HG03135 (cell line): ENCODE measurements at regions not wholly inside any gene's neighbourhood (a gene's known extent, or its start where the extent isn't known, plus 50 kb on each side); places are given as distances from the start of the nearest gene placed in this dataset.
A peak's percentile ranks its signal among the peaks of the same experiment; 100 is the strongest.
"Not testable (repeated sequence)": the region's sequence is repeated elsewhere in the genome, so short reads cannot be mapped to it uniquely, and the experiment has no call there.

ENCODE experiments used
- ATAC-seq: cut with Tn5 transposase; IDR thresholded peaks from one replicate; pipeline ENCODE4 v1.9.1; 2021; ENCODE audit warnings: mild to moderate bottlenecking, moderate library complexity; ENCODE audit not compliant: unreplicated experiment

- peak; percentile 28 for ATAC-seq
Measured at GRCh38 chr4:184282251-184282713, 64.6 kb upstream of the ENPP6 start.

- peak; percentile 27 for ATAC-seq
Measured at GRCh38 chr4:184281231-184282139, 63.8 kb upstream of the ENPP6 start.

DNA sequence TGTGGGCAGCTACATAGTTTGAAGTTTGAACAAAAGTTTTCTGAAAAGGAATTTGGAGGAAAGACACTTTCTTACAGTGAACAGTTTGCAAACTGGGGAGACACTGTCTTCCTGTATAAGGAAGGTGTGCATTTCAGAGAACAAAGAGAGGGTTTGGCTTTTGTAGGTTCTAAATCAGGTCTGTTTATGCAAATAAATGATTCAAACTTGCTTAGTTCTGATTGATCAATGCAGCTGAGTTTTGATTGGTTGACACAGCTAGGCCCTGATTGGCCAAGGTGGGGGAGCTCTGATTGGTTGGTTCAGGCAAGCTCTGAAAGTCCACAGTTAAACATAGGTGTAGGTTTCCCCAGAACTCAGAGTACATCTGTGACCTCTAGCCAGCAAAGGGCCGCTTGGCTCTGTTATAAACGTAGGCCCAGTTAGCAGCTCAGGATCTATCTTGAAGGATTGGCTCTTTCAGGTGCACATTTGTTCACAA, 63.0 kb upstream of the ENPP6 start:
- ATAC-seq: peak; percentile 37

- ATAC-seq: no peak
Measured at GRCh38 chr4:184280137-184280536, 62.5 kb upstream of the ENPP6 start.

- ATAC-seq: no peak
Measured at GRCh38 chr4:184279496-184280061, 61.9 kb upstream of the ENPP6 start.

DNA sequence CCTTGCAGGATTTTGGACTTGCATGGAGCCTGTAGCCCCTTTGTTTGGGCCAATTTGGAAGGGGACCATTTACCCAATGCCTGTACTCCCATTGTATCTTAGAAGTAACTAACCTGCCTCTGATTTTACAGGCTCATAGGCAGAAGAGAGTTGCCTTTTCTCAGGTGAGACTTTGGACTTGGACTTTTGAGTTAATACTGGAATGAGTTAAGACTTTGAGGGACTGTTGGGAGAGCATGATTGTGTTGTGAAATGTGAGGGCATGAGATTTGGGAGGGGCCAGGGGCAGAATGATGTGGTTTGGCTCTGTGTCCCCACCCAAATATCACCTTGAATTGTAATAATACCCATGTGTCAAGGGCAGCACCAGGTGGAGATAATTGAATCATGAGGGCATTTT, 60.1 kb upstream of the ENPP6 start:
- not testable (repeated sequence) for ATAC-seq

DNA sequence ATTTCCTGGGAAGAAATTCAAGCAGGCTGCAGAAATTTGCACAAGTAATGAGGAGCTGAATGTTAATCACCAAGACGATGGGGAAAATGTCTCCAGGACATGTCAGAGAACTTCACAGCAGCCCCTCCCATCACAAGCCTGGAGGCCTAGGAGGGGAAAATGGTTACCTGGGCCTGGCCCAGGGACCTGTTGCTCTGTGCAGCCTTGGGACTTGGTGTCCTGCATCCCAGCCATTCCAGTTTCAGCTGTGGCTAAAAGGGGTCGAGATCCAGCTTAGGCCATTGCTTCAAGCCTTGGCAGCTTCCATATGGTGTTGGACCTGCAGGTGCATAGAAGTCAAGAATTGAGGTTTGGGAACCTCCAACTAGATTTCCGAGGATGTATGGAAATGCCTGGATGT, 59.3 kb upstream of the ENPP6 start:
- ATAC-seq: not testable (repeated sequence)

GRCh38 chr4:184276346-184276745, 58.7 kb upstream of the ENPP6 start:
- not testable (repeated sequence) for ATAC-seq

GRCh38 chr4:184275766-184276165, 58.1 kb upstream of the ENPP6 start:
- no peak for ATAC-seq

DNA sequence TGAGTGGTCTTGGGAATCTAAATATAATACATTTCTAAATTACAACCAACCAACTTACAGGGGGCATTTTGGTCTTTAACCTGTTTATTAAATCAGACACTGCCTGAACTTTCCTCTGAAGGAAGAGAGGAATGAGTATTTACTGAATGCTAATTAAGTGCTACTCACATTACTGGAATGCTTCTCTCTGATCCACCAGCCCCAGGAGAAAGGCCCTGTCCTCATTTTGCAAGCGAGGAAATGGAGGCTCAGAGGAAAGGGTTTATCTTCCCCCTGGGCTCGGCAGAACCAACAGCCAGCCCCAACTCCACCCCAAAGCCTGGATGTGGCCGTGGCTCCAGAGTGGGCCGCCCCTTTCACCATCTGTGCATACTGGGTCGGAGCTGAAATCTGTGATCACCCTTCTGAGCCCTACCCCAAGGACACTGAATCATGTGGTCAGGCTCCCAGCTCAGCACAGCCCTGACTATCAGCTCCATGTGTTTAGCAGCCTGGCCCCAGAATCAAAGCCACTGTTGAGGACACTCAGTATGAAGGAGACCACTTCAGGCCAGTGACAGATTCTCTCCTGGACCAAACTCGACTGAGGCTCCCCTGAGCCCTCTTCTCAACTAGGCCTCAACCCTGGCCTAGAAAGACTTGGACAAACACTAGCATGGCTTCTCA, 56.7 kb upstream of the ENPP6 start:
- no peak for ATAC-seq

DNA sequence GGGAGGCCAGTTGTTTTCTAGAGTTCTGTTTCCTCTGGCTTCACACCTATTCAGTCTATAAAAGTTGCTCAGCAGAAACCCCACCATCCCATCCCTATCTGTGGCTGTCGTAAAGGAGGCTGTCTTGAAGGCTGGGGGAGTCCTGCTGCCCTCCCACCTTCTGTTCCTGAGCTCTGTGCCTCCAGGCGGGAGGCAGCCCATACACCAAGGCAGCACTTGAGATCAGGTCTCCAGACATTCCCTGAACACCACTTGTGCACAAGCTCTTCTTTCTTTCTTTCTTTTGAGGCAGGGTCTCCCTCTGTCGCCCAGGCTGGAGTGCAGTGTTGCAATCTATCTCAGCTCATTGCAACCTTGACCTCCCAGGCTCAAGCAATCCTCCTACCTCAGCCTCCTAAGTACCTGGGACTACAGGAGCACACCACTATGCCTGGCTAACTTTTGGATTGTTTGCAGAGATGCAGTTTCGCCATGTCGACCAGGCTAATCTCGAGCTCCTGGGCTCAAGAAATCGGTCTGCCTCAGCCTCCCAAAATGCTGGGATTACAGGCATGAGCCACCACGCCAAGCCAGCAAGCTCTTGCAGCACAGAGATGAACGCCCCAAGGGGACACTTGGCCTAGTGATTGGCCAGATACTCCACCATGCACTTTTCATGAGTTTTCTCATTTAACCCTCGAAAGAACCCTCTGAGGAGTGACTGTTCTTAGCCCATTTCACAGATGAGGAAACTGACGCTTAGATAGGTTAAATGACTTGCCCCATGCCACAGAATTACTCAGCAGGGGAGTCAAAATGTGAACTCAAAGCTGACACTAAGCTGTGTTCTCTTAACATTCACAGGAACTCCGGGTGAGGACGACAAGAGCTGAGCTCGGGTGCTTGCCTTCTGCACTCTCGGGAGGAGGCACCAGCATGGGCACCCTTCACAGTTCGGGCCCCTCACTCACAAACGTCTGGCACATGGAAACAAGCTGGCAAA, 55.8 kb upstream of the ENPP6 start:
- no peak for ATAC-seq

GRCh38 chr4:184270808-184271413, 53.2 kb upstream of the ENPP6 start:
- ATAC-seq: no peak

DNA sequence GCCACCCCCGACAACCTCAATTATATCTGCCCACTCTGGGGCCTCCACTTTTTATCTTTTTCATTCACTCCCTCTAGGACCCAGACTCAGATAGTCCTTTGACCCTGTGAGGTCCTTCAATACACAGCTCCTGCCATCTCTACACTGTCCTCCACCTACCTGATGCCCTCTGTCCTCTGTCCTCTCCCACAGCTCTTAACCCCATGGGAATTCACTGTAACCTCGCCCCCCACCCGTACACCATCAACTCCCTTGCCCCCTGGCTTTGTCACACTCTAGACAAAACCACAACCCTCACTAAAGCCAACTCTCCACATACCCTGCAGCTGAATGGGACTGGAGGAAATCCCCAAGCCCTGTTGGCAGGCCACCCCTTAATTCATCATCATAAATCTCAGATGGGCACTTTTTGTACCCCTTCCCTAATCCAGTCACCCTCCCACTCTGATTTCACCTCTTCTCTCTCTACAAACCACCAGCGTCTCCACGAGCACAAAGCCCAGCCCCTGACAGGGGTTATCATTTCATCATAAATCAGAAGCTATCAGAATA, 52.3 kb upstream of the ENPP6 start:
- ATAC-seq: no peak

DNA sequence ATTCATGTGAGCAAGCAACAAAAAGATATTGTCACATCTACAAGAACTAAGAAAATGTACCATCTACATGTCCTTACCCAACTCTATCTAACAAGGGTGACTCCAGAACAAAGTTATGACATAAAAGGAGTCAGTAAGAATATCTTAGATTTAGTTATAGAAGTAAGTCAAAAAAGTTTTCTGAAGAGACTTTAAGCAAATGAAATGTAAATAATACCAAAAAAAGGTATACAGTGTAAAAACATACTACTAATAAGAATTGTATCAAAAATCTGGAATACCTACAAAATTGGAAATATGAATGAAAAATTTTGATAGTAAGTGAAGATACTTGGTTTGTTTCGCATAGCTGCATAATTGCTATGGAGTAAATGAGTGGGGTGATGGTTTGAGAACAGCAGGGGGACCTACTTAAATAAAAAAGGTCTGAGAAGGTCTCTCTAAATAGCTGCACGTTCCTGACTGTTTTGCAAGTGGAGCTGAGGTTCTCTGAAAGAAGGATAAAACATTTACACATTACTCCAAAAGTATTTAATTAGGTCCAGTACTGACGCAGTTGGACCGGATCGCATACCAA, 51.0 kb upstream of the ENPP6 start:
- ATAC-seq: no peak

- ATAC-seq: peak; percentile 88
Measured at GRCh38 chr4:184267673-184268583, 50.3 kb upstream of the ENPP6 start.
